Neural cell (in vitro differentiated cells): ENCODE measurements at regions not wholly inside any gene's neighbourhood (a gene's known extent, or its start where the extent isn't known, plus 50 kb on each side); places are given as distances from the start of the nearest gene placed in this dataset.

Experiments used
- TAF1 ChIP-seq: IDR thresholded peaks from 2 replicates; pipeline ENCODE4 v1.6.1; 2012; ENCODE audit warnings: low read depth
- TF ChIP-seq, protein P1 (sequence below): fragments of 450-650 bp; IDR thresholded peaks from 2 replicates; pipeline ENCODE4 v1.5.1; 2014; ENCODE audit warnings: antibody characterized with exemption, mild to moderate bottlenecking, moderate library complexity; ENCODE audit not compliant: poor library complexity, severe bottlenecking

GRCh38 chr7:15985587-15986384, 299.3 kb upstream of the MEOX2 start:
- no peak for TF ChIP-seq TAF1
- TF ChIP-seq, protein P1, sequence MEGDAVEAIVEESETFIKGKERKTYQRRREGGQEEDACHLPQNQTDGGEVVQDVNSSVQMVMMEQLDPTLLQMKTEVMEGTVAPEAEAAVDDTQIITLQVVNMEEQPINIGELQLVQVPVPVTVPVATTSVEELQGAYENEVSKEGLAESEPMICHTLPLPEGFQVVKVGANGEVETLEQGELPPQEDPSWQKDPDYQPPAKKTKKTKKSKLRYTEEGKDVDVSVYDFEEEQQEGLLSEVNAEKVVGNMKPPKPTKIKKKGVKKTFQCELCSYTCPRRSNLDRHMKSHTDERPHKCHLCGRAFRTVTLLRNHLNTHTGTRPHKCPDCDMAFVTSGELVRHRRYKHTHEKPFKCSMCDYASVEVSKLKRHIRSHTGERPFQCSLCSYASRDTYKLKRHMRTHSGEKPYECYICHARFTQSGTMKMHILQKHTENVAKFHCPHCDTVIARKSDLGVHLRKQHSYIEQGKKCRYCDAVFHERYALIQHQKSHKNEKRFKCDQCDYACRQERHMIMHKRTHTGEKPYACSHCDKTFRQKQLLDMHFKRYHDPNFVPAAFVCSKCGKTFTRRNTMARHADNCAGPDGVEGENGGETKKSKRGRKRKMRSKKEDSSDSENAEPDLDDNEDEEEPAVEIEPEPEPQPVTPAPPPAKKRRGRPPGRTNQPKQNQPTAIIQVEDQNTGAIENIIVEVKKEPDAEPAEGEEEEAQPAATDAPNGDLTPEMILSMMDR, result no peak
